ENCODE measurements at regions not wholly inside any gene's neighbourhood (a gene's known extent, or its start where the extent isn't known, plus 50 kb on each side); places are given as distances from the start of the nearest gene placed in this dataset.

DNA sequence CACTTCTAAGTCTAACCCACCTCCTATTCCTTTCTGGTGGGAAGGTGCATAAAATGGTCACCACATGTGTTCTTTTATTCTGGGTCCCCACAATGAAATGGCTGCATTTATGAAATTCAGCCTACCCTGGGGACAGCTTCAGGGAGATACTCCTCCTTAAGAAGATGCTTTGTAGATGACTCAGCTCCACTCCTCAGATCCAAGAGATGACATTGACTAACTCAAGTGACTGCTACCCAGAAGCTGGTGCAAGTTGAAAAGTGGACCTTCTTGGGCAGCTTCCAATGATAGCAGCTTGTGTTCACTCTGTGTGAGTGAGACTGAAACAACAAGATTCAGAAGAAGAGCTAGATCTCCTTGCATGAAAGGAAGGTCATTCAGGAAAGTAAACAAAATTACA is 113.4 kb downstream of the SCP2D1 start:
- H3K27me3 ChIP-seq (ENCODE audit: insufficient read depth, low read depth, low read length) = no peaks in the 10 kb centered on the region
- H3K4me3 ChIP-seq (ENCODE audit: low read length) = no peak overlapping the region
- H3K27ac ChIP-seq (ENCODE audit: low read length) = no peak overlapping the region
- no peaks in the 10 kb centered on the region for H3F3A ChIP-seq (ENCODE audit: insufficient read depth, low read length, poor library complexity, severe bottlenecking)
- H3K9me3 ChIP-seq (ENCODE audit: low read length) = no peaks in the 10 kb centered on the region
- H3K4me2 ChIP-seq (ENCODE audit: low read length) = no peak overlapping the region
- no peaks in the 10 kb centered on the region for H3K9me2 ChIP-seq (ENCODE audit: insufficient read depth, low read length)
- no peak overlapping the region for H2AFZ ChIP-seq (ENCODE audit: low read depth, low read length)
- H3K9ac ChIP-seq (ENCODE audit: low read length) = no peak overlapping the region
- H3K36me3 ChIP-seq (ENCODE audit: insufficient read depth, low read length) = no peaks in the 10 kb centered on the region
- no peaks in the 10 kb centered on the region for H3K79me2 ChIP-seq (replicated peaks; ENCODE audit: insufficient read depth, low read length)
- H4K20me1 ChIP-seq (ENCODE audit: insufficient read depth) = no peaks in the 10 kb centered on the region
- no peak for TF ChIP-seq EP300 (conservative IDR thresholded peaks at IDR 0.05; ENCODE audit: poor library complexity, severe bottlenecking)
- TF ChIP-seq, protein P1, sequence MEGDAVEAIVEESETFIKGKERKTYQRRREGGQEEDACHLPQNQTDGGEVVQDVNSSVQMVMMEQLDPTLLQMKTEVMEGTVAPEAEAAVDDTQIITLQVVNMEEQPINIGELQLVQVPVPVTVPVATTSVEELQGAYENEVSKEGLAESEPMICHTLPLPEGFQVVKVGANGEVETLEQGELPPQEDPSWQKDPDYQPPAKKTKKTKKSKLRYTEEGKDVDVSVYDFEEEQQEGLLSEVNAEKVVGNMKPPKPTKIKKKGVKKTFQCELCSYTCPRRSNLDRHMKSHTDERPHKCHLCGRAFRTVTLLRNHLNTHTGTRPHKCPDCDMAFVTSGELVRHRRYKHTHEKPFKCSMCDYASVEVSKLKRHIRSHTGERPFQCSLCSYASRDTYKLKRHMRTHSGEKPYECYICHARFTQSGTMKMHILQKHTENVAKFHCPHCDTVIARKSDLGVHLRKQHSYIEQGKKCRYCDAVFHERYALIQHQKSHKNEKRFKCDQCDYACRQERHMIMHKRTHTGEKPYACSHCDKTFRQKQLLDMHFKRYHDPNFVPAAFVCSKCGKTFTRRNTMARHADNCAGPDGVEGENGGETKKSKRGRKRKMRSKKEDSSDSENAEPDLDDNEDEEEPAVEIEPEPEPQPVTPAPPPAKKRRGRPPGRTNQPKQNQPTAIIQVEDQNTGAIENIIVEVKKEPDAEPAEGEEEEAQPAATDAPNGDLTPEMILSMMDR (IDR thresholded peaks at IDR 0.05; ENCODE audit: poor library complexity, severe bottlenecking) = no peak
- no peak for TF ChIP-seq SMC3 (conservative IDR thresholded peaks at IDR 0.05; ENCODE audit: poor library complexity)
- TF ChIP-seq TAF1 (IDR thresholded peaks at IDR 0.05; ENCODE audit: low read depth) = no peak
- TF ChIP-seq EZH2 (IDR thresholded peaks at IDR 0.05; ENCODE audit: borderline replicate concordance, insufficient read depth, low read length, poor library complexity, severe bottlenecking) = no peak
- no peak for TF ChIP-seq POLR2AphosphoS5 (IDR thresholded peaks at IDR 0.05)

DNA sequence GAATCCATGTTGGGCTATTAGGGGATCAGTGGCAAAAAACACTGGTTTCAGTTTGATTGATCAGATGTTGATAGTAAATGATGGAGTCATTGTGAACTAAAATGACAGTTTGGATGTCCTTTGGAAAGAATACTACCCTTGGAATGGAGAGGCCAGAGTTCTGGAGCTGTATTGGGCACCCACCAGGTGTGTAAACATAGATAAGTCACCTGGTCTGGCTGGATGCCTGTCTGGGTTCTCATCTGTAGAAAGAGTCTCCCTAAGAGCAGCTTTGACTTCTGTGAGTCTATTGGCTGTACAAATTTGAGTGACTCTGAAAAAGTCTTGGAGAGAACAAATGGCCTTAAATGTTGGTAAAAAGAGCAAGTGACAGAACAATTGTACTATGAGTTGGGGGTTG is 115.0 kb downstream of the SCP2D1 start:
- H3K9ac ChIP-seq (ENCODE audit: low read length) = no peak overlapping the region
- no peaks in the 10 kb centered on the region for H3K9me2 ChIP-seq (ENCODE audit: insufficient read depth, low read length)
- H3K4me2 ChIP-seq (ENCODE audit: low read length) = no peak overlapping the region
- no peak overlapping the region for H3K4me3 ChIP-seq (ENCODE audit: low read length)
- H3K27me3 ChIP-seq (ENCODE audit: insufficient read depth, low read depth, low read length) = no peaks in the 10 kb centered on the region
- no peaks in the 10 kb centered on the region for H3K36me3 ChIP-seq (ENCODE audit: insufficient read depth, low read length)
- no peak overlapping the region for H3K27ac ChIP-seq (ENCODE audit: low read length)
- TF ChIP-seq EP300 (conservative IDR thresholded peaks at IDR 0.05; ENCODE audit: poor library complexity, severe bottlenecking) (no peak), TAF1 (IDR thresholded peaks at IDR 0.05; ENCODE audit: low read depth) (no peak), EZH2 (IDR thresholded peaks at IDR 0.05; ENCODE audit: borderline replicate concordance, insufficient read depth, low read length, poor library complexity, severe bottlenecking) (no peak), SMC3 (conservative IDR thresholded peaks at IDR 0.05; ENCODE audit: poor library complexity) (no peak), RAD21 (conservative IDR thresholded peaks at IDR 0.05) (no peak), MXI1 (conservative IDR thresholded peaks at IDR 0.05; ENCODE audit: poor library complexity, severe bottlenecking) (no peak), POLR2AphosphoS5 (IDR thresholded peaks at IDR 0.05) (no peak)
- TF ChIP-seq, protein P2, sequence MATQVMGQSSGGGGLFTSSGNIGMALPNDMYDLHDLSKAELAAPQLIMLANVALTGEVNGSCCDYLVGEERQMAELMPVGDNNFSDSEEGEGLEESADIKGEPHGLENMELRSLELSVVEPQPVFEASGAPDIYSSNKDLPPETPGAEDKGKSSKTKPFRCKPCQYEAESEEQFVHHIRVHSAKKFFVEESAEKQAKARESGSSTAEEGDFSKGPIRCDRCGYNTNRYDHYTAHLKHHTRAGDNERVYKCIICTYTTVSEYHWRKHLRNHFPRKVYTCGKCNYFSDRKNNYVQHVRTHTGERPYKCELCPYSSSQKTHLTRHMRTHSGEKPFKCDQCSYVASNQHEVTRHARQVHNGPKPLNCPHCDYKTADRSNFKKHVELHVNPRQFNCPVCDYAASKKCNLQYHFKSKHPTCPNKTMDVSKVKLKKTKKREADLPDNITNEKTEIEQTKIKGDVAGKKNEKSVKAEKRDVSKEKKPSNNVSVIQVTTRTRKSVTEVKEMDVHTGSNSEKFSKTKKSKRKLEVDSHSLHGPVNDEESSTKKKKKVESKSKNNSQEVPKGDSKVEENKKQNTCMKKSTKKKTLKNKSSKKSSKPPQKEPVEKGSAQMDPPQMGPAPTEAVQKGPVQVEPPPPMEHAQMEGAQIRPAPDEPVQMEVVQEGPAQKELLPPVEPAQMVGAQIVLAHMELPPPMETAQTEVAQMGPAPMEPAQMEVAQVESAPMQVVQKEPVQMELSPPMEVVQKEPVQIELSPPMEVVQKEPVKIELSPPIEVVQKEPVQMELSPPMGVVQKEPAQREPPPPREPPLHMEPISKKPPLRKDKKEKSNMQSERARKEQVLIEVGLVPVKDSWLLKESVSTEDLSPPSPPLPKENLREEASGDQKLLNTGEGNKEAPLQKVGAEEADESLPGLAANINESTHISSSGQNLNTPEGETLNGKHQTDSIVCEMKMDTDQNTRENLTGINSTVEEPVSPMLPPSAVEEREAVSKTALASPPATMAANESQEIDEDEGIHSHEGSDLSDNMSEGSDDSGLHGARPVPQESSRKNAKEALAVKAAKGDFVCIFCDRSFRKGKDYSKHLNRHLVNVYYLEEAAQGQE (IDR thresholded peaks at IDR 0.05; ENCODE audit: borderline replicate concordance) = no peak
- TF ChIP-seq, protein P1 (IDR thresholded peaks at IDR 0.05; ENCODE audit: poor library complexity, severe bottlenecking) = no peak
- H4K20me1 ChIP-seq (ENCODE audit: insufficient read depth) = no peaks in the 10 kb centered on the region
- H3K9me3 ChIP-seq (ENCODE audit: low read length) = no peaks in the 10 kb centered on the region
- no peaks in the 10 kb centered on the region for H3F3A ChIP-seq (ENCODE audit: insufficient read depth, low read length, poor library complexity, severe bottlenecking)
- no peak overlapping the region for H2AFZ ChIP-seq (ENCODE audit: low read depth, low read length)
- no peaks in the 10 kb centered on the region for H3K79me2 ChIP-seq (replicated peaks; ENCODE audit: insufficient read depth, low read length)

All from neural cell (in vitro differentiated cells).